ENCODE measurements at regions not wholly inside any gene's neighbourhood (a gene's known extent, or its start where the extent isn't known, plus 50 kb on each side); places are given as distances from the start of the nearest gene placed in this dataset.

DNA sequence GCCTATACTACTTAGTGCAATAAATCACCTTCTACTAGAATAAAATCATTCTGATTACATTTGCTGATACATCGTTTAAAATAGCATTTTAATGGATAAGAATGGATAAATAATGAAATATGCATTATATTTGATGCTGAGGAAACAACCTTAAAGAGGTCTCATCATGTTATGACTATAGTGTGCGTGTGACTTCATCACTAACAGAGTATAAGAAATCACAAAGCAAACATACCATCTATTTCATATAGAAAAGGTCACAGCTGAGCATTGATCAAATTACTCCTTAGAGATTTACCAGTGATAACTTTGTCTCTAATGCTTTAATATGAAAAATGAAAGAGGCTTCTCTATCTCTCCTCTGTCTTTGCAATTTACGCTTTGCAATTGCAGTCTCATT lies 1620.3 kb upstream of the SLC10A2 start (continued):
- TF ChIP-seq FOSL1 (IDR thresholded peaks at IDR 0.05; ENCODE audit: insufficient read depth, low read depth, low read length) (no peak), SRF (IDR thresholded peaks at IDR 0.05; ENCODE audit: low read depth, low read length) (no peak), CREB1 (IDR thresholded peaks at IDR 0.05) (no peak), EZH2 (IDR thresholded peaks at IDR 0.05; ENCODE audit: low read depth, low read length, severe bottlenecking) (no peak), PHF8 (conservative IDR thresholded peaks at IDR 0.05; ENCODE audit: low read depth, low read length) (no peak)
